ENCODE measurements at regions not wholly inside any gene's neighbourhood (a gene's known extent, or its start where the extent isn't known, plus 50 kb on each side); places are given as distances from the start of the nearest gene placed in this dataset.

DNA sequence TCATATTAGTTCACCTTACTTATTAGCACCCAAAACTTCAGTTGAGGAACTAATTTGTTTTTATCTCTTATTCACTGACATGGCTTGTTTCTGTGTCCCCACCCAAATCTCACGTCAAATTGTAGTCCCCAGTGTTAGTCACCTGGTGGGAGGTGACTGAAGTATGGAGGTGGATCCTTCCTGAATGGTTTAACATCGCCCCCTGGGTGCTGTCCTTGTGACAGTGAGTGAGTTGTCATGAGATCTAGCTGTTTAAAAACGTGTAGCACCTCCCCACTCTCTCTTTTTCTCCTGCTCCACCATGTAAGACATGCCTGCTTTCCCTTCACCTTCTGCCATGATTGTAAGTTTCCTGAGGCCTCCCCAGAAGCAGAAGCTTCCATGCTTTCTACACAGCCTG lies 75.0 kb upstream of the HECTD2 start:
- DNase-seq (ENCODE audit: low read depth, low spot score), result peak; percentile 18
- in situ Hi-C loops (cut with HindIII; ENCODE audit: low pct_unique_long_range_greater_than_20kb, low sequenced_read_pairs), result no loop called here

DNA sequence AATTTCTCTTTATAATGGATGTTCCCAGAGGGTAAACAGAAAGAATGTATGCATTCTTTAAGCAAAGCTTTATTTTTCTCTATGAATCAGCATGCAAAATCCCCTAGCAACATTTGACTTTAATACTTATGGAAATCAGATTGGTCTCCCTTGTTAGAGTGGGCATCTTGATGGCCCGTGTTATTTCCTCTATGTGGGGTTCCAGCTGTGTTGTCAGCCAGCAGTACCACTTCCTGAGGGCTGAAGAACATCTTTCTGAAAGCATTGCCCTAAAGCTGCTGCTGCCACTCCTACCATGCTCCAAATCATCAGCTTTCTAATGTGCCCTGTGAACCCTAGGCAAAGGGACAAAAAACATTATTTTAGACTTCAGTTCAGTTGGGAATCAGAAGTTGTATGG lies 70.4 kb upstream of the HECTD2 start:
- no peak for DNase-seq (ENCODE audit: low read depth, low spot score)
- in situ Hi-C loops (cut with HindIII; ENCODE audit: low pct_unique_long_range_greater_than_20kb, low sequenced_read_pairs), result no loop called here

- no peak for DNase-seq (ENCODE audit: low read depth, low spot score)
- in situ Hi-C loops (cut with HindIII; ENCODE audit: low pct_unique_long_range_greater_than_20kb, low sequenced_read_pairs), result no loop called here
These were observed 69.4 kb upstream of the HECTD2 start for GRCh38 chr10:91340613-91341362.

- no peak for DNase-seq (ENCODE audit: low read depth, low spot score)
- in situ Hi-C loops (cut with HindIII; ENCODE audit: low pct_unique_long_range_greater_than_20kb, low sequenced_read_pairs), result no loop called here
These were observed 68.5 kb upstream of the HECTD2 start for GRCh38 chr10:91341686-91342085.

- DNase-seq (ENCODE audit: low read depth, low spot score), result no peak
- in situ Hi-C loops (cut with HindIII; ENCODE audit: low pct_unique_long_range_greater_than_20kb, low sequenced_read_pairs), result no loop called here
These were observed 67.1 kb upstream of the HECTD2 start for GRCh38 chr10:91343010-91343409.

GRCh38 chr10:91344117-91344856 lies 65.9 kb upstream of the HECTD2 start:
- in situ Hi-C loops (cut with HindIII; ENCODE audit: low pct_unique_long_range_greater_than_20kb, low sequenced_read_pairs), result no loop called here
- no peak for DNase-seq (ENCODE audit: low read depth, low spot score)

DNA sequence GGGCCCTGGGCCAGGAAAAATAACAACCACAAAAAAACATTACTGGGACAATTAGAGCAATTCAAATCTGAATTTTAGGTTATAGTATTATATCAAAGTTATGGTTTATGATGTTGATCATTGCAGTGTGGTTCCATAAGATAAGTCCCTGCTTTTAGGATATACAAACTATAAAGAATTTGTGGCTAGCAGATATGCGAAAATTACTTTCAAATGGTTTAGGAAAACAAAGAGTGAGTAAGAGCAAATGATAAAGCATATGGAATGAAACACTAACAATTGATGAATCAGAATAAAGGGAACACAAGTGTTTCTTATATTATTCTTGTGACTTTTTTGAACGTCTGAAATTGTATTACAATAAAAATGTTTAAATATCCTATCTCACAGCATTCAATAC lies 64.4 kb upstream of the HECTD2 start:
- in situ Hi-C loops (cut with HindIII; ENCODE audit: low pct_unique_long_range_greater_than_20kb, low sequenced_read_pairs), result no loop called here
- no peak for DNase-seq (ENCODE audit: low read depth, low spot score)

DNA sequence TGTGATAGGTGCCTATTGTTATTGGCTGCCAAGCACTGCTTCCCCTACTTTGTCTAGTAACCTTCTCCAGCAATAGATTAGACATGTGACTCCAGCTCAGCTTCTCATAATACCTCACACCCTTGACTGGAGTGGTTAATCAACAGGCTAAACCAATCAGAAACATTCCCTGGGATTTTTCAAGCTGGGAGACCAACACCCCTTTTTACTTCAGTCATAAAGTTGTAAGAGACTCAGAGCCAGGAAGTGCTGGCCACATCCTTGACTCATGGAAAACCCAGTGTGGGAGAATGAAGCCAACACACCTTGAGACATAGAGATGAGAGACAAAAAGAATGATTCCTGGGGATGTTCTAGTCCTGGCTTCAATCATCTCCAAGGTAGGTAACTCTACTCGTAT lies 62.6 kb upstream of the HECTD2 start:
- DNase-seq (ENCODE audit: low read depth, low spot score), result no peak
- in situ Hi-C loops (cut with HindIII; ENCODE audit: low pct_unique_long_range_greater_than_20kb, low sequenced_read_pairs), result no loop called here

DNA sequence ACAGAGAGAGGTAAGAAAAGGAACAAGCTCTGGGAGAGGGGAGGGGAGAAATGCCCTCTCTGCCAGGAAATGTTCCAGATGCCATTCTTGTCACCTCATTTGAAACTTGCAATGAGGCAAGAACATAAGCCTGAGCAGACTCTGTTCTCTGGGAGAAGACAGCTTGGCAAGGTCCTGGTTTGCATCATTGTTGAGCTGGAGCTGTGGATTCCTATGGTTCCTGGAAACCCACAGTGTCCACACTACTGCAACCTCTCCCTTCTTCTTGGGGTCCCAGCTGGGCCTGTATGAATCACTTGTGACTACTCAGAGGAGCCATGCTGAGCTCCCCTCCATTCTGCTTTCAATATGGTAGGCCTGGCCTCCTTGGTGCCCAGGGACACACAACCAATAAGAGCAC lies 60.8 kb upstream of the HECTD2 start:
- no peak for DNase-seq (ENCODE audit: low read depth, low spot score)
- in situ Hi-C loops (cut with HindIII; ENCODE audit: low pct_unique_long_range_greater_than_20kb, low sequenced_read_pairs), result no loop called here

DNA sequence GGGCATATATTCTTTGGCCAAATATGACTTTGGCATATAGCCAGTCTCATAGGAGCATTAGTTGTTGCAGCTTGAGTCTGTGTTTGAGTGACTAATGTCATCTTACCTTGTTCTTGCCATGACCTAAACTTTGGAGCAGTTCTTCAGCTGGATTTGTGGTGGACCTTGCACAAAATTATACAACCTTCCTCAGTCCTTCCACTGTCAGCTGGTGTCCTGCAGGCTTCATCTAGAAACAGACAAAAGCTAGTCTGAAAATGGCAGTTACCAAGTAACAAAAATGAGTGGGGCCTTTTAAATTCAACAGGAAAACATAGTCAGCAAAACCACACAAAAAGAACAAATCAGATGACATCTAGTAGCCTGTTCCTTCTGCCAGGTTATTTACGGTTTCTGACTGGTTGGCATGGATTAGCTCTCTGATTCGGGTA lies 59.5 kb upstream of the HECTD2 start:
- DNase-seq (ENCODE audit: low read depth, low spot score), result no peak
- in situ Hi-C loops (cut with HindIII; ENCODE audit: low pct_unique_long_range_greater_than_20kb, low sequenced_read_pairs), result no loop called here

DNA sequence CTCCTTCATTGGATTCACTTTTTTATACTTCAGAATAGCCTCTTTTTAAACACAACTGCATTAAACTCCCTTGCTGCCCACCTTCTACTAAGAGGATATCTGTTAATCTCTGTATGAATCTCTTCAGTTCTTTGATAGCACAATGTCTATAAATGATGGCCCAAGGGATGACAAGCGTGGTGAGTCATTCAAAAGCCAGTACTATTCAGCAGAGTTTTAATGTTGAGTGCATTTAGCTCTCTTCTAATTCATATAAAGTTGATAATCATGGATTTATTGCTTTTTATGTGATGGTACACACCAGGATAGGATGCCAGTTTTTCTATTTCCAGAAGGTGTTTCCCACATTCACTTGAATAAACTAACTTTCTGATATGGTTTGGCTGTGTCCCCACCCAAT lies 57.4 kb upstream of the HECTD2 start:
- DNase-seq (ENCODE audit: low read depth, low spot score), result no peak
- in situ Hi-C loops (cut with HindIII; ENCODE audit: low pct_unique_long_range_greater_than_20kb, low sequenced_read_pairs), result no loop called here

DNA sequence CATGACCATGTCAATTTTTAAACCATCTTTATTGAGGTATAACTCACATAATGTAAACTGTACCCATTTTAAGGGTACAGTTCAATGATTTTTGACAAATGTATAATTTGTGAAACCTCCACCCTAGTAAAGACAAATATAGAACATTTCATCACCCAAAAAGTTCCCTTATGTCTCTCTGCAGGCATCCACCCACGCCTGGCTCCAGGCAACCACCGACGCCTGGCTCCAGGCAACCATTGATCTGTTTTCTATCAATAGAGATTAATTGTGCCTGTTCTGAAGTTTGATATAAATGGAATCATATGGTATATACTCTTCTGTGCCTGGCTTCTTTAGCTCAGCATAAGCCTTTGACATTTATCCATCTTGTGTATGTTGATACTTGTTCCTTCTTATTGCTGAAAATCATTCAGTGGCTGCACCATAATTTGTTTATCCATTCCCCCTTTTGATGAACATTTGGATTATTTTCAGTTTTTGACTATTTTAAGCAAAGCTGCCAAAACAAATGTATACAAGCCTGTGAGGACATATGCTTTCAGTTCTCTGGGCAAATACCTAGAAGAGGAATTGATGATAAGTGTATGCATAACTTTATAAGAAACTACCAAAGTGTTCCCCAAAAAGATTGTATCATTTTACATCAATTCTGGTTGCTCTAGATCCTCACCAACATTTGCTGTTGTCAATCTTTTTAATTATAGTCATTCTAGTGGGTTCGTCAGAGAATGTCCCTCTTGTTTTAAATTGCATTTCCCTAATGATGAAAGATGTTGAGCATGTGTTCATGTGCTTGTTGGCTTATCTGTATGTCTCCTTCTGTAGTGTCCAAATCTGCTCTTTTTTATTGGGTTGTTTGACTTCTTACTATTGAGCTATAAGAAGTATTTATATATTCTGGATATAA lies 55.7 kb upstream of the HECTD2 start:
- in situ Hi-C loops (cut with HindIII; ENCODE audit: low pct_unique_long_range_greater_than_20kb, low sequenced_read_pairs), result no loop called here
- no peak for DNase-seq (ENCODE audit: low read depth, low spot score)

- in situ Hi-C loops (cut with HindIII; ENCODE audit: low pct_unique_long_range_greater_than_20kb, low sequenced_read_pairs), result no loop called here
- no peak for DNase-seq (ENCODE audit: low read depth, low spot score)
These were observed 54.1 kb upstream of the HECTD2 start for GRCh38 chr10:91355998-91356397.

DNA sequence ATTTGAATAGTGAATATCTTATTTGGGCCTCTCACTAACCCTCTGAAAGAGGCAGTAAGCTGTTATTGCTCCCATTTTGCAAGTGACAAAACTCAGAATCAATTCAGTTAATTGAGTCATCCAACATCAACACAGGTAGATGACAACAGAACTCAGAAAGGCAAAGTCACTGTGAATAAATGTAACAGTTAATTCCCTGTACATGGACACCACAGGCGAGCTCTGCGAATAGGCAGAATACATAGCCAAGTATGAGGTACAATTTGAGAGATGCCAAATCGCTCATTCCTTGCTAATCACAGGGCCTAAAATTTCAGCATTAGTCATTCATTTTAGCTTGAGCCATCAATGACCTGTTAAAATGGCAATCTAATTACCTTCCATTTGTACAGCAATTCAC lies 52.6 kb upstream of the HECTD2 start:
- DNase-seq (ENCODE audit: low read depth, low spot score), result no peak
- in situ Hi-C loops (cut with HindIII; ENCODE audit: low pct_unique_long_range_greater_than_20kb, low sequenced_read_pairs), result no loop called here
